ENCODE measurements at regions not wholly inside any gene's neighbourhood (a gene's known extent, or its start where the extent isn't known, plus 50 kb on each side); places are given as distances from the start of the nearest gene placed in this dataset.

DNA sequence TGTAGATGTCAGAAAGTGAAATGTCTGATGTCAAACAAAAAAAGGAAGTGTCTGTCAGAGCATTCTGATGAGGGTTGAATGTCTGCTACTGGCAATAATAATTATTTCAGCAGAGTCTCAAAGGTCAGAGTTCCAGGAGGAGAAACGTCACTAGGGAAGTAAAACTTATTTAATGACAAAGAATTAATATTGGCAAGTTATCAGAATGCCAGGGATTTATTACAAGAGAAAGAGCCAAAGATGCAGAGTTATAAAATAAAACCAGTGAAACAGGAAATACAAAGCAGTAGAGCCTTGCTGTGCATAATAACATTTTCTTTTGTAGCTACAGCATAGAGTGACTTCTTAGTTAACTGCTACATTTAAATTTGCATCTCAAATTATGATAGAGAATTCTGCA lies 504.0 kb upstream of the LRRC4C start:
- Histone ChIP-seq H3K36me3 (ENCODE audit: control insufficient read depth in 2 of 2, extremely low read depth in 1 of 2, insufficient read depth in 2 of 2, low read length in 2 of 2) (no peaks in the 10 kb centered on the region), H2AFZ (ENCODE audit: low read depth, low read length) (no peak overlapping the region), H3K4me1 (ENCODE audit: control insufficient read depth, extremely low read depth, insufficient read depth, low read length) (no peaks in the 10 kb centered on the region), H3K9me3 (replicated peaks; ENCODE audit: control insufficient read depth, insufficient read depth, low read length) (no peaks in the 10 kb centered on the region), H3K79me2 (ENCODE audit: control insufficient read depth, insufficient read depth, low read length) (no peaks in the 10 kb centered on the region), H3K9ac (replicated peaks; ENCODE audit: extremely low read depth, insufficient read depth, low read length) (no peak overlapping the region), H4K20me1 (replicated peaks; ENCODE audit: control insufficient read depth, extremely low read depth, insufficient read depth, low read length) (no peaks in the 10 kb centered on the region), H3K27ac (ENCODE audit: insufficient read depth, low read depth, low read length) (no peak overlapping the region), H3K4me3 (replicated peaks in 1 of 3; ENCODE audit: insufficient read depth in 1 of 3, low read depth in 1 of 3, low read length in 3 of 3) (no peak overlapping the region), H3K27me3 (ENCODE audit: control insufficient read depth in 2 of 2, insufficient read depth in 2 of 2, low read length in 2 of 2) (no peaks in the 10 kb centered on the region), H3K9me1 (replicated peaks; ENCODE audit: control insufficient read depth, extremely low read depth, insufficient read depth, low read length) (no peaks in the 10 kb centered on the region), H3K4me2 (ENCODE audit: insufficient read depth, low read length) (no peak overlapping the region)
- DNase-seq (ENCODE audit: low read depth, low spot score) (no peak), FAIRE-seq (no peak)
- dilution Hi-C loops (cut with MboI; ENCODE audit: extremely low pct_ligation_motif_present, low sequenced_read_pairs) (no loop called here), intact Hi-C loops (cut with micrococcal nuclease) (no loop called here)
- TF ChIP-seq FOS (IDR thresholded peaks at IDR 0.05; ENCODE audit: borderline replicate concordance, insufficient read depth, low read length): no peak
- no peak for TF ChIP-seq POLR2A (IDR thresholded peaks at IDR 0.05; ENCODE audit: low read depth, low read length)
- no peak for TF ChIP-seq JUN (IDR thresholded peaks at IDR 0.05; ENCODE audit: borderline replicate concordance, insufficient read depth, insufficient read length, low read depth)
- no peak for TF ChIP-seq EZH2 (IDR thresholded peaks at IDR 0.05; ENCODE audit: borderline replicate concordance, low read depth, low read length, severe bottlenecking)
- TF ChIP-seq POLR2AphosphoS5 (IDR thresholded peaks at IDR 0.05; ENCODE audit: insufficient read depth, low read depth, low read length): no peak
- no peak for TF ChIP-seq GATA2 (IDR thresholded peaks at IDR 0.05; ENCODE audit: insufficient read depth, insufficient read length, low read depth, low read length)
- TF ChIP-seq, protein P1, sequence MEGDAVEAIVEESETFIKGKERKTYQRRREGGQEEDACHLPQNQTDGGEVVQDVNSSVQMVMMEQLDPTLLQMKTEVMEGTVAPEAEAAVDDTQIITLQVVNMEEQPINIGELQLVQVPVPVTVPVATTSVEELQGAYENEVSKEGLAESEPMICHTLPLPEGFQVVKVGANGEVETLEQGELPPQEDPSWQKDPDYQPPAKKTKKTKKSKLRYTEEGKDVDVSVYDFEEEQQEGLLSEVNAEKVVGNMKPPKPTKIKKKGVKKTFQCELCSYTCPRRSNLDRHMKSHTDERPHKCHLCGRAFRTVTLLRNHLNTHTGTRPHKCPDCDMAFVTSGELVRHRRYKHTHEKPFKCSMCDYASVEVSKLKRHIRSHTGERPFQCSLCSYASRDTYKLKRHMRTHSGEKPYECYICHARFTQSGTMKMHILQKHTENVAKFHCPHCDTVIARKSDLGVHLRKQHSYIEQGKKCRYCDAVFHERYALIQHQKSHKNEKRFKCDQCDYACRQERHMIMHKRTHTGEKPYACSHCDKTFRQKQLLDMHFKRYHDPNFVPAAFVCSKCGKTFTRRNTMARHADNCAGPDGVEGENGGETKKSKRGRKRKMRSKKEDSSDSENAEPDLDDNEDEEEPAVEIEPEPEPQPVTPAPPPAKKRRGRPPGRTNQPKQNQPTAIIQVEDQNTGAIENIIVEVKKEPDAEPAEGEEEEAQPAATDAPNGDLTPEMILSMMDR (IDR thresholded peaks at IDR 0.05; ENCODE audit: extremely low read depth in 1 of 2, insufficient read depth in 1 of 2, low read depth in 1 of 2, low read length in 2 of 2): no peak
- TF ChIP-seq MAX (IDR thresholded peaks at IDR 0.05; ENCODE audit: insufficient read depth, insufficient read length): no peak
- no peak for TF ChIP-seq MYC (IDR thresholded peaks at IDR 0.05; ENCODE audit: low read depth, low read length)
- BruUV-seq (replicated peaks): no TSS peak
- ChIA-PET CTCF (no interaction called here), POLR2A (no interaction called here)

Measured in endothelial cell of umbilical vein (primary cell).